Heart right ventricle (tissue), 16 donors: ENCODE measurements at regions not wholly inside any gene's neighbourhood (a gene's known extent, or its start where the extent isn't known, plus 50 kb on each side); places are given as distances from the start of the nearest gene placed in this dataset.

ENCODE experiments used
- ATAC-seq, 8 donors: fragments of 200-7000 bp; cut with Tn5 transposase; one replicate each; pipeline ENCODE4 v1.9.1; 2020; ENCODE audit warnings: mild to moderate bottlenecking in 8 of 8, moderate library complexity in 8 of 8, moderate number of reproducible peaks in 1 of 8
- DNase-seq, 2 donors: peaks; one replicate each; pipeline ENCODE4 v3.0.0-alpha.2; 2020
- H3K27ac ChIP-seq, 10 donors: fragments of 200-600 bp; sonication (generic) in 2 of 10; one replicate each; pipeline versions ENCODE4 v1.5.0 to v1.8.0; 2020 to 2022; ENCODE audit warnings: mild to moderate bottlenecking in 3 of 10
- H3K27me3 ChIP-seq, 7 donors: fragments of 200-600 bp; one replicate each; pipeline ENCODE4 v1.8.0; 2021 to 2022; ENCODE audit warnings: mild to moderate bottlenecking in 2 of 7
- H3K36me3 ChIP-seq, 9 donors: fragments of 200-600 bp; sonication (generic) in 1 of 9; one replicate each; pipeline versions ENCODE4 v1.5.0 to v1.8.0; 2020 to 2022; ENCODE audit warnings: mild to moderate bottlenecking in 2 of 9
- H3K4me1 ChIP-seq, 9 donors: fragments of 200-600 bp; sonication (generic) in 1 of 9; one replicate each; pipeline versions ENCODE4 v1.5.0 to v1.8.0; 2020 to 2022; ENCODE audit warnings: mild to moderate bottlenecking in 4 of 9
- H3K4me3 ChIP-seq, 10 donors: fragments of 200-600 bp; sonication (generic) in 2 of 10; one replicate each; pipeline versions ENCODE4 v1.5.0 to v1.8.0; 2020 to 2022; ENCODE audit warnings: mild to moderate bottlenecking in 7 of 10, moderate library complexity in 2 of 10
- H3K9me3 ChIP-seq, 11 donors: fragments of 200-600 bp in 10 of 11; sonication (generic) in 2 of 11; one replicate each; pipeline versions ENCODE4 v1.5.0 to v1.8.0; 2013 to 2022; ENCODE audit warnings: mild to moderate bottlenecking in 2 of 11, control low read depth in 1 of 11, moderate library complexity in 1 of 11
- CTCF ChIP-seq, 9 donors: fragments of 200-600 bp; sonication (generic) in 2 of 9; IDR thresholded peaks; one replicate each; pipeline versions ENCODE4 v1.5.0 to v1.8.0; 2021 to 2022; ENCODE audit warnings: antibody characterized with exemption in 9 of 9, mild to moderate bottlenecking in 5 of 9, moderate library complexity in 1 of 9
- WGBS, 2 donors: extraction: QIAGEN DNeasy Blood & Tissue Kit; methylation state at CpG; one replicate each; pipeline ENCODE4 v1.1.7; 2013; ENCODE audit warnings: inconsistent platforms in 1 of 2; 5-methylcytosine and 5-hydroxymethylcytosine counted together
- intact Hi-C, 10 donors: fragments of 100-400 bp; cut with DNase I; formaldehyde crosslinking; loops; one replicate each; pipeline versions ENCODE4 v1.11.1 to v1.14.2; 2022
- donor health status: Arrhythmogenic right ventricular cardiomyopathy.
- donor health status: ischemic (EF 13 %, LVEDD 7.1; RV severe dilation, severe dysfunction).
- donor health status: healthy with polysubstance abuse.
- donor health status: DM: no; HTN: yes; CAD: no.
- donor health status: DM: no; HTN: no; CAD: no.
- donor health status: ischemic (EF 25% LVEDD 6.9; RV normal size, moderate dysfunction).
- donor health status: ischemic (EF 25% LVEDD 5.7; RV mildly dilated, moderate dysfunction).
- donor health status: healthy.
- donor health status: DM: yes; HTN: yes; CAD: no.
- donor health status: Ischemic cardiomyopathy.
- donor health status: ischemic (EF 35%, LVEDD 5.7; RV mildly dilated, moderate dysfunction).
- donor health status: nonischemic (EF 11% LVEDD 7.7; RV severe dilation, severe dysfunction).
- donor health status: DM: yes; HTN: yes; CAD: no.
- donor health status: PGD.
- donor health status: ischemic (EF 29% LVEDD 5.4; RV normal size, mild dysfunction).
- donor health status: nonischemic (EF 23%, LVEDD 6.1; RV moderate dilation, normal function).

- Histone ChIP-seq H3K27me3 (peaks cover 0 to 11% (median 0%) of the 10 kb centered on the region in 7 donors), H3K36me3 (no peaks in the 10 kb centered on the region), H3K9me3 (peaks cover 0 to 23% (median 10%) of the 10 kb centered on the region in 11 donors), H3K4me3 (no peak overlapping the region), H3K4me1 (peaks cover 0 to 6% (median 0%) of the 10 kb centered on the region in 9 donors), H3K27ac (no peak overlapping the region)
- no peak for ATAC-seq
- TF ChIP-seq CTCF (IDR thresholded peaks at IDR 0.05): no peak
- DNase-seq: no peak
- intact Hi-C loops: no loop called here
- 62% methylated on average over 5 of the region's 5 CpGs for WGBS, 2 donors
These were observed 114.9 kb downstream of the GLI2 start for GRCh38 chr2:120850551-120850950.

GRCh38 chr2:120851116-120851773 lies 115.6 kb downstream of the GLI2 start:
- Histone ChIP-seq H3K27me3 (peaks cover 0 to 11% (median 0%) of the 10 kb centered on the region in 7 donors), H3K36me3 (no peaks in the 10 kb centered on the region), H3K4me1 (peaks cover 0 to 6% (median 0%) of the 10 kb centered on the region in 9 donors), H3K27ac (no peak overlapping the region), H3K4me3 (no peak overlapping the region), H3K9me3 (peaks cover 0 to 23% (median 10%) of the 10 kb centered on the region in 11 donors)
- no peak for TF ChIP-seq CTCF (IDR thresholded peaks at IDR 0.05)
- intact Hi-C loops: no loop called here
- 84 to 86% methylated on average over 3 of the region's 3 CpGs for WGBS, 2 donors
- no peak for DNase-seq
- no peak for ATAC-seq

- intact Hi-C loops: no loop called here
- Histone ChIP-seq H3K36me3 (no peaks in the 10 kb centered on the region), H3K4me1 (peaks cover 0 to 6% (median 0%) of the 10 kb centered on the region in 9 donors), H3K27me3 (peaks cover 0 to 11% (median 0%) of the 10 kb centered on the region in 7 donors), H3K9me3 (peaks cover 0 to 23% (median 10%) of the 10 kb centered on the region in 11 donors), H3K27ac (no peak overlapping the region), H3K4me3 (no peak overlapping the region)
- DNase-seq: no peak
- peak in 1 of 8 donors; percentile 4 for ATAC-seq
- no peak for TF ChIP-seq CTCF (IDR thresholded peaks at IDR 0.05)
- WGBS, 2 donors: 80 to 83% methylated on average over 12 of the region's 12 CpGs
These were observed 116.6 kb downstream of the GLI2 start for GRCh38 chr2:120852200-120852815.

- WGBS, 2 donors: 82 to 88% methylated on average over 5 of the region's 5 CpGs
- TF ChIP-seq CTCF (IDR thresholded peaks at IDR 0.05): no peak
- no peak overlapping the region for H3K4me3 ChIP-seq
- peaks cover 0 to 2% (median 0%) of the 10 kb centered on the region in 7 donors for H3K27me3 ChIP-seq
- H3K4me1 ChIP-seq: peaks cover 0 to 6% (median 0%) of the 10 kb centered on the region in 9 donors
- peaks cover 0 to 22% (median 10%) of the 10 kb centered on the region in 11 donors for H3K9me3 ChIP-seq
- H3K27ac ChIP-seq: no peak overlapping the region
- DNase-seq: no peak
- no peak for ATAC-seq
- H3K36me3 ChIP-seq: no peaks in the 10 kb centered on the region
- intact Hi-C loops: no loop called here
These were observed 117.8 kb downstream of the GLI2 start for GRCh38 chr2:120853306-120854013.
